ENCODE measurements at regions not wholly inside any gene's neighbourhood (a gene's known extent, or its start where the extent isn't known, plus 50 kb on each side); places are given as distances from the start of the nearest gene placed in this dataset.

DNA sequence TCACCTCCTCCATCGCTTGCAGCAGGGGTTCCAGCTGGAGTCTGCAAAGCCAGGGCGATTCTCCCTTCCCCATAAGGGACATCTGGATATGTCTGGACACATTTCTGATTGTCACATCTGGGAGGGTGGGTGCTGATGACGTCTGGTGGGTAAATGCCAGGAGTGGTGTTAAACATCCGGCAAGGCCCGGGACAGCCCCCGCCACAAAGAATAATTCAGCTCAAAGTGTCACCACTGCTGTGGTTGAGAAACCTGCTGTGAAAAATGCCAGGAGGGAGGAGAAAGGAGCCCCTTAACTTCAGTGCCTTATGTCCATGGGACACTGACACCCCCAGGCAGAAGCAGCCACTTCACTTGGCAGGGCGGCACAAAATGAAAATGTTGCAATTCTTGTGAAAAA, 179.4 kb upstream of the SDK2 start:
- DNase-seq, result no peak
- peaks cover 10% of the 10 kb centered on the region for H3K27me3 ChIP-seq (ENCODE audit: control insufficient read depth, insufficient read depth, low read length)
- H3K36me3 ChIP-seq (ENCODE audit: control insufficient read depth, insufficient read depth, low read length), result no peaks in the 10 kb centered on the region
- H3K4me1 ChIP-seq (ENCODE audit: control insufficient read depth, insufficient read depth, low read length), result no peaks in the 10 kb centered on the region
- H3K27ac ChIP-seq (ENCODE audit: low read length), result no peak overlapping the region
- no peak overlapping the region for H3K4me3 ChIP-seq (ENCODE audit: low read length)
- no CpG with 5 or more reads among the region's 7 CpGs for WGBS (ENCODE audit: insufficient coverage, low lambda C conversion rate)
- H3K9me3 ChIP-seq (ENCODE audit: control insufficient read depth, low read depth, low read length), result no peaks in the 10 kb centered on the region

- Histone ChIP-seq H3K27me3 (ENCODE audit: control insufficient read depth, insufficient read depth, low read length) (peaks cover 10% of the 10 kb centered on the region), H3K27ac (ENCODE audit: low read length) (no peak overlapping the region), H3K36me3 (ENCODE audit: control insufficient read depth, insufficient read depth, low read length) (no peaks in the 10 kb centered on the region), H3K4me1 (ENCODE audit: control insufficient read depth, insufficient read depth, low read length) (no peaks in the 10 kb centered on the region), H3K4me3 (ENCODE audit: low read length) (no peak overlapping the region), H3K9me3 (ENCODE audit: control insufficient read depth, low read depth, low read length) (no peaks in the 10 kb centered on the region)
- no peak for DNase-seq
- WGBS (ENCODE audit: insufficient coverage, low lambda C conversion rate), result no CpG with 5 or more reads among the region's 4 CpGs
Observed at GRCh38 chr17:73824321-73824720, 180.1 kb upstream of the SDK2 start.

- no peak for DNase-seq
- Histone ChIP-seq H3K36me3 (ENCODE audit: control insufficient read depth, insufficient read depth, low read length) (no peaks in the 10 kb centered on the region), H3K27ac (ENCODE audit: low read length) (no peak overlapping the region), H3K4me3 (ENCODE audit: low read length) (no peak overlapping the region), H3K27me3 (ENCODE audit: control insufficient read depth, insufficient read depth, low read length) (peaks cover 6% of the 10 kb centered on the region), H3K4me1 (ENCODE audit: control insufficient read depth, insufficient read depth, low read length) (no peaks in the 10 kb centered on the region), H3K9me3 (ENCODE audit: control insufficient read depth, low read depth, low read length) (no peaks in the 10 kb centered on the region)
- WGBS (ENCODE audit: insufficient coverage, low lambda C conversion rate), result no CpG with 5 or more reads among the region's 9 CpGs
Observed at GRCh38 chr17:73826181-73826871, 182.1 kb upstream of the SDK2 start.

DNA sequence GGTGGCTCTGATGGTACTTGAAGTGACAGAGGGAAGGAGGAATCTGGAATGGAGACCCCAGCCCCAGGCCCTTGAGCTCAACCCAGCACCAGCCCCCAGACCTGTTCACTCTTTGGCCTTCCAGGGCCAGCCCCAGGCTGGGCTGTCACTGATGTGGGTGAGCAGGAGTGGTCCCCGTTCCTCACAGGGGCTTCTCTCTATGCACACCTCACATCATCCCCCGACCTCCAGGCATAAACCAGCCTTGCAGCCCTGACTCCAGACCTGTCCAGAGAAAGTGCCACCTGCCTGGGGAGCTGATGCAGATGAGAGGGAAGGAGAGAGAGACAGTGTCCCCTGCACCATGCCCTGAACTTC, 182.6 kb upstream of the SDK2 start:
- H3K27ac ChIP-seq (ENCODE audit: low read length), result no peak overlapping the region
- DNase-seq, result no peak
- H3K4me3 ChIP-seq (ENCODE audit: low read length), result no peak overlapping the region
- peaks cover 4% of the 10 kb centered on the region for H3K27me3 ChIP-seq (ENCODE audit: control insufficient read depth, insufficient read depth, low read length)
- H3K9me3 ChIP-seq (ENCODE audit: control insufficient read depth, low read depth, low read length), result no peaks in the 10 kb centered on the region
- no CpG with 5 or more reads among the region's 2 CpGs for WGBS (ENCODE audit: insufficient coverage, low lambda C conversion rate)
- H3K4me1 ChIP-seq (ENCODE audit: control insufficient read depth, insufficient read depth, low read length), result no peaks in the 10 kb centered on the region
- H3K36me3 ChIP-seq (ENCODE audit: control insufficient read depth, insufficient read depth, low read length), result no peaks in the 10 kb centered on the region

GRCh38 chr17:73827627-73828291, 183.5 kb upstream of the SDK2 start:
- Histone ChIP-seq H3K4me1 (ENCODE audit: control insufficient read depth, insufficient read depth, low read length) (no peaks in the 10 kb centered on the region), H3K36me3 (ENCODE audit: control insufficient read depth, insufficient read depth, low read length) (no peaks in the 10 kb centered on the region), H3K9me3 (ENCODE audit: control insufficient read depth, low read depth, low read length) (no peaks in the 10 kb centered on the region), H3K4me3 (ENCODE audit: low read length) (no peak overlapping the region), H3K27ac (ENCODE audit: low read length) (no peak overlapping the region), H3K27me3 (ENCODE audit: control insufficient read depth, insufficient read depth, low read length) (peaks cover 2% of the 10 kb centered on the region)
- WGBS (ENCODE audit: insufficient coverage, low lambda C conversion rate), result 7% methylated on average over 5 of the region's 19 CpGs
- peak in 1 of 2 donors; percentile 22 for DNase-seq

GRCh38 chr17:73829676-73830280, 185.5 kb upstream of the SDK2 start:
- Histone ChIP-seq H3K4me1 (ENCODE audit: control insufficient read depth, insufficient read depth, low read length) (no peaks in the 10 kb centered on the region), H3K36me3 (ENCODE audit: control insufficient read depth, insufficient read depth, low read length) (no peaks in the 10 kb centered on the region), H3K9me3 (ENCODE audit: control insufficient read depth, low read depth, low read length) (no peaks in the 10 kb centered on the region), H3K27ac (ENCODE audit: low read length) (no peak overlapping the region), H3K27me3 (ENCODE audit: control insufficient read depth, insufficient read depth, low read length) (peaks cover 6% of the 10 kb centered on the region), H3K4me3 (ENCODE audit: low read length) (no peak overlapping the region)
- WGBS (ENCODE audit: insufficient coverage, low lambda C conversion rate), result no CpG with 5 or more reads among the region's 13 CpGs
- no peak for DNase-seq

DNA sequence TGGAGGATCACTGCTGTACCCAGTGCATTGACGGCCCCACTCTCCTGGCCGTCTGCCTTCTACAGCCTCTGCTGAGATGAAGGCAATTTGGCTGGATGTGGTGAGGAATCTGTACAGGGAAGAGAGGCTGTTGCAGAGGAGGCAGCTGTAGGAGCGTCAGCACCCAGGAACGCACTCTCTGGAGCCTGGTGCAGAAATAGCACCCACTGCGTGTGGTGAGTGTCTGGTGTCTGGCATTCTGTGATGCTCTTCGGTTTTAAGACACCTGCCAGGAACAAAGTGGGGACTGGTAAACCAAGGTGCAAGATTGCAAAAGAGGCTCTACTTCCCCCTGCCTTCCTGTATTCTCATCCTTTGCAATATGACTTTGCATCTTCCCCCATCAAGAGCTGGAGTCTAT, 187.5 kb upstream of the SDK2 start:
- Histone ChIP-seq H3K4me1 (ENCODE audit: control insufficient read depth, insufficient read depth, low read length) (no peaks in the 10 kb centered on the region), H3K4me3 (ENCODE audit: low read length) (no peak overlapping the region), H3K36me3 (ENCODE audit: control insufficient read depth, insufficient read depth, low read length) (no peaks in the 10 kb centered on the region), H3K27me3 (ENCODE audit: control insufficient read depth, insufficient read depth, low read length) (peaks cover 15% of the 10 kb centered on the region), H3K9me3 (ENCODE audit: control insufficient read depth, low read depth, low read length) (no peaks in the 10 kb centered on the region), H3K27ac (ENCODE audit: low read length) (no peak overlapping the region)
- WGBS (ENCODE audit: insufficient coverage, low lambda C conversion rate), result no CpG with 5 or more reads among the region's 6 CpGs
- DNase-seq, result no peak

DNA sequence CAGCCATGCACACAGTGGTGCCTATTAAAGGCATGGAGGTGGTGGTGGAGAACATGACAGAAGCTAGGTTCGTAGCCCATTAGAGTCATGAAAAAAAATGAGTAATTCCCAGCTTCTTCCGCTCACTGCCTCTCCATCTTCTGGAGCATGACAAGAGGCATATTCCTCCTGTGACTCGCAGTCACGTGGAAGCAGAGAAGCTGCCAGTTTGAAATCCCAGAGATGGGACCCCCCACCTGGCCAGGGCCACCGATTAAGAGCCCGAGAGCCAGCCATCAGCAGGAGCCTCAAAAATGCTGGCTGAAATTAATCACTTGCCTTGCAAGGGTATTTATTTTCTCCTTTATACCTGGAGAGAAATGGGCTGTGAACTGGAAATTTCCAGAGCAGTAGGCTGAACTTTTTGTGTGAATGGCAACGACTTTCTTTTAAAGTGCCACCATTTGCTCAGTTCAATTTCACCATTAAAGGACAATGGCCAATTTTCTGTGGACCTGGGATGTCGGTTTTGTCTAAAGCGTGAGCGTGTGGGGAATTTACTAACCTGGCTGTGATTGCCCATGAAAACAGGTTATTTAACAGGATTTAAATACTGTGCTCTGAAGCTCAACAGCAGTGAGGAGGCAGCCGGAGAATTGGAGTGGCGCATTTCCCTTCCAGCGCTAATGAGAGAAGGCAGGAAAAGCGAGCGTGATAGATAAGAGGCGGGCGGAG, 189.7 kb upstream of the SDK2 start:
- Histone ChIP-seq H3K4me1 (ENCODE audit: control insufficient read depth, insufficient read depth, low read length) (no peaks in the 10 kb centered on the region), H3K4me3 (ENCODE audit: low read length) (no peak overlapping the region), H3K27me3 (ENCODE audit: control insufficient read depth, insufficient read depth, low read length) (peaks cover 15% of the 10 kb centered on the region), H3K36me3 (ENCODE audit: control insufficient read depth, insufficient read depth, low read length) (no peaks in the 10 kb centered on the region), H3K9me3 (ENCODE audit: control insufficient read depth, low read depth, low read length) (no peaks in the 10 kb centered on the region), H3K27ac (ENCODE audit: low read length) (no peak overlapping the region)
- DNase-seq, result no peak
- 39% methylated on average over 5 of the region's 17 CpGs for WGBS (ENCODE audit: insufficient coverage, low lambda C conversion rate)

- WGBS (ENCODE audit: insufficient coverage, low lambda C conversion rate), result no CpG with 5 or more reads among the region's 17 CpGs
- DNase-seq, result no peak
- Histone ChIP-seq H3K27ac (ENCODE audit: low read length) (no peak overlapping the region), H3K4me1 (ENCODE audit: control insufficient read depth, insufficient read depth, low read length) (no peaks in the 10 kb centered on the region), H3K9me3 (ENCODE audit: control insufficient read depth, low read depth, low read length) (no peaks in the 10 kb centered on the region), H3K27me3 (ENCODE audit: control insufficient read depth, insufficient read depth, low read length) (peaks cover 15% of the 10 kb centered on the region), H3K4me3 (ENCODE audit: low read length) (no peak overlapping the region), H3K36me3 (ENCODE audit: control insufficient read depth, insufficient read depth, low read length) (no peaks in the 10 kb centered on the region)
Observed at GRCh38 chr17:73834684-73835343, 190.6 kb upstream of the SDK2 start.

DNA sequence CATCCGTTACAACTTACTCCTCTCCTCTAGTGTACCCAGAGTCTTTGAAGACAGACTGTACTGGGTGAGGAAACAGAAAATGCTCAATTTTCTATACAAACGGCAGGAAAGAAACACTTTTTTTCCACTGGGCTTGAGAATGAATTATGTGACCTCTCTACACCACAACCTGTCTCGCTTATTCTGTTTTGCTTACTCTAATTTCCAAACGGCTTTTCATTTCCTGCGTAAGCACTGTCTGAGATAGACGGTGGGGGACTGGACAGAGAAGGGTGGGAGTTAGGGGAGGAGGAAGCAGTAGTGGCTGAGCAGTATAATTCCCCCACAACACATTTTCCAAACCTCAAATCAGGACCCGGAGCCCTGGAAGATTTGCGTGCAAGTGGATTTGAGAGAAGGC, 191.4 kb upstream of the SDK2 start:
- WGBS (ENCODE audit: insufficient coverage, low lambda C conversion rate), result 14% methylated on average over 1 of the region's 8 CpGs
- no peaks in the 10 kb centered on the region for H3K9me3 ChIP-seq (ENCODE audit: control insufficient read depth, low read depth, low read length)
- no peak for DNase-seq
- H3K4me1 ChIP-seq (ENCODE audit: control insufficient read depth, insufficient read depth, low read length), result no peaks in the 10 kb centered on the region
- peaks cover 15% of the 10 kb centered on the region for H3K27me3 ChIP-seq (ENCODE audit: control insufficient read depth, insufficient read depth, low read length)
- H3K27ac ChIP-seq (ENCODE audit: low read length), result no peak overlapping the region
- H3K4me3 ChIP-seq (ENCODE audit: low read length), result no peak overlapping the region
- no peaks in the 10 kb centered on the region for H3K36me3 ChIP-seq (ENCODE audit: control insufficient read depth, insufficient read depth, low read length)
